ENCODE measurements at regions not wholly inside any gene's neighbourhood (a gene's known extent, or its start where the extent isn't known, plus 50 kb on each side); places are given as distances from the start of the nearest gene placed in this dataset.

DNA sequence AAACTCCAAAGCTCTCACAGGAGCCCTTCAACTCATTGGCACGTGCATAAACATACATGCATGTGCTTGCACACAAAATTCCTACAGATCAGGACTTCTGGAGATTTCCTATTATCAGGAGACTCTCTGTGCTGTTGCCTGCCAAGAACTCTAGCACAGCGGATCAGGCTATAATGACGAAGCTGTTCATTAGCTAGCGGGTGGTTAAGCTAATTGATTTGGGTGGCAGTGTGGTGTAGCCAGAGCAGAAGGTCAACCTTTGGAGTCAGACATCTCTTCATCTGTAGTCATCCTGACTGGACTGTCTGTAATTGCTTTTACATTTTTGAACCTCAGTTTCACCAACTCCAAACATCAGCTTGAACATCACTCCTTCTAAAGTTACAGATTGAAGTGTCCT lies 69.0 kb downstream of the KIF2B start:
- TF ChIP-seq, protein P1, sequence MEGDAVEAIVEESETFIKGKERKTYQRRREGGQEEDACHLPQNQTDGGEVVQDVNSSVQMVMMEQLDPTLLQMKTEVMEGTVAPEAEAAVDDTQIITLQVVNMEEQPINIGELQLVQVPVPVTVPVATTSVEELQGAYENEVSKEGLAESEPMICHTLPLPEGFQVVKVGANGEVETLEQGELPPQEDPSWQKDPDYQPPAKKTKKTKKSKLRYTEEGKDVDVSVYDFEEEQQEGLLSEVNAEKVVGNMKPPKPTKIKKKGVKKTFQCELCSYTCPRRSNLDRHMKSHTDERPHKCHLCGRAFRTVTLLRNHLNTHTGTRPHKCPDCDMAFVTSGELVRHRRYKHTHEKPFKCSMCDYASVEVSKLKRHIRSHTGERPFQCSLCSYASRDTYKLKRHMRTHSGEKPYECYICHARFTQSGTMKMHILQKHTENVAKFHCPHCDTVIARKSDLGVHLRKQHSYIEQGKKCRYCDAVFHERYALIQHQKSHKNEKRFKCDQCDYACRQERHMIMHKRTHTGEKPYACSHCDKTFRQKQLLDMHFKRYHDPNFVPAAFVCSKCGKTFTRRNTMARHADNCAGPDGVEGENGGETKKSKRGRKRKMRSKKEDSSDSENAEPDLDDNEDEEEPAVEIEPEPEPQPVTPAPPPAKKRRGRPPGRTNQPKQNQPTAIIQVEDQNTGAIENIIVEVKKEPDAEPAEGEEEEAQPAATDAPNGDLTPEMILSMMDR (conservative IDR thresholded peaks at IDR 0.05; ENCODE audit: low read length), result no peak
- no peak for TF ChIP-seq EZH2phosphoT487 (IDR thresholded peaks at IDR 0.05; ENCODE audit: borderline replicate concordance)

Measured in Loucy (cell line).